ENCODE measurements at regions not wholly inside any gene's neighbourhood (a gene's known extent, or its start where the extent isn't known, plus 50 kb on each side); places are given as distances from the start of the nearest gene placed in this dataset.
"Not testable (repeated sequence)": the region's sequence is repeated elsewhere in the genome, so short reads cannot be mapped to it uniquely, and the experiment has no call there.

DNA sequence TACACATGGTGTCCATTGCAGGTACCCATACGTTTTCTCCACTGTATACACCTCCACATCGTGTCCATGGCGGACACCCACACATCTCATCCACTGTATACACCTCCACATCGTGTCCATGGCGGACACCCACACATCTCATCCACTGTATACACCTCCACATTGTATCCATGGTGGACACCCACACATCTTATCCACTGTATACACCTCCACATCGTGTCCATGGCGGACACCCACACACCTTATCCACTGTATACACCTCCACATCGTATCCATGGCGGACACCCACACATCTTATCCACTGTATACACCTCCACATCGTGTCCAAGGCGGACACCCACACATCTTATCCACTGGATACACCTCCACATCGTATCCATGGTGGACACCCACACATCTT, 50.4 kb upstream of the TTC34 start:
- not testable (repeated sequence) for DNase-seq

DNA sequence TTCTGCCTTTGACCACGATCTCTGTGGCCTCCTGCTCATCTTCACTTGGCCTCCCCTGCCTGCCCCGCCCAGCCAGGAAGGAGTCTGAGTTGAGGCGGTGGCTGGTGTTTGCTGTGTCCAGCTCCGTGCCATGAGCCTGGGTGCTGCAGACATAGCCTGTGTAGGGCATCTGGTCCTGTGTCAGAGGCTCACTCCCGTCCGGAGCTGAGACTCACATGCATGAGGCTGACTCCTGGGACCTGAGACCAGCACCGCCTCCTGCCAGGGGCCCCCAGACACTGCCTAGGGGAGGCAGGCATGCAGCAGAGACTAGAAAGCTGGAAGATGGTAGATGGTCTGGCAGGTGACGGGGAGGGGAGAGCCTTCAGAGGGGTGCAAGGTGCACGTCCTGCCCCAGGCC, 52.2 kb upstream of the TTC34 start:
- no peak for DNase-seq

DNA sequence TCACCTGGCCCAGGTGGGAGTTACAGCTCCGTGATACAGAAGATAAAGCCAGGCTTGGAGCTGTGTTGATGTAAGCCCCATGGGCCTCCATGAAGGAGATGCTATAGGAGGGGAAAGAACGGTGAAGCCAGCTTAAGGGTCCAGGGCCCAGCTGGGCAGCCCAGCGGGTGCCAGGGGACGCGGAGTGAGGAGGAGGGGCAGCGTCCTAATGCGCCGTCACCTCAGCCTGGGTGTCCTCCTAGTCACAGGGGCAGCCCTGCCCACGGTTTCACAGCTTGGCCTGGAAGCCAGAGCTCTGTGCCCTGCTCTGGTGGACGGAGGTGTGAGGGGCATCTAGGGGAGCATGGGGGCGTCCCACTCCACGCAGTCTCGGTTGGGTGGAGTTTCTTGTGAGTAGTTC, 52.7 kb upstream of the TTC34 start:
- no peak for DNase-seq

DNA sequence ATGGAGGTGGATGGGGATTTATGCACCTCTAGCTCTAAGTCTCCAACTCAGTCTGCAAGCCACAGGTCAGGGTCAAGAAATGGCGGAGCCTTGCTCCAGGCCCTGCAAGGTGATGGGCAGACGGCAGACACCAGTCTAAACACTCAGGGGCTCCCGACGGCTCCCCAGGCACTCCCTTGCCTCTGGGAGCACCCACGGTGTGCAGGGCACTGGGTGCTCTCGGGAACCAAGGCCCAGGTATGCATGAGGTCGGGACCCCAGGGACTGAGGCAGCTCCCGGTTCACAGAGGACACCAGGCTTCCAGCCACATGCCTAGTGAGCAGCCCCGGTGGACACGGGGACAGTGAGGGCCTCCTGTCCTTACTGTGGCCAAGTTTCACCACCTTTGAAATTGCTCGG, 53.1 kb upstream of the TTC34 start:
- DNase-seq = no peak

DNA sequence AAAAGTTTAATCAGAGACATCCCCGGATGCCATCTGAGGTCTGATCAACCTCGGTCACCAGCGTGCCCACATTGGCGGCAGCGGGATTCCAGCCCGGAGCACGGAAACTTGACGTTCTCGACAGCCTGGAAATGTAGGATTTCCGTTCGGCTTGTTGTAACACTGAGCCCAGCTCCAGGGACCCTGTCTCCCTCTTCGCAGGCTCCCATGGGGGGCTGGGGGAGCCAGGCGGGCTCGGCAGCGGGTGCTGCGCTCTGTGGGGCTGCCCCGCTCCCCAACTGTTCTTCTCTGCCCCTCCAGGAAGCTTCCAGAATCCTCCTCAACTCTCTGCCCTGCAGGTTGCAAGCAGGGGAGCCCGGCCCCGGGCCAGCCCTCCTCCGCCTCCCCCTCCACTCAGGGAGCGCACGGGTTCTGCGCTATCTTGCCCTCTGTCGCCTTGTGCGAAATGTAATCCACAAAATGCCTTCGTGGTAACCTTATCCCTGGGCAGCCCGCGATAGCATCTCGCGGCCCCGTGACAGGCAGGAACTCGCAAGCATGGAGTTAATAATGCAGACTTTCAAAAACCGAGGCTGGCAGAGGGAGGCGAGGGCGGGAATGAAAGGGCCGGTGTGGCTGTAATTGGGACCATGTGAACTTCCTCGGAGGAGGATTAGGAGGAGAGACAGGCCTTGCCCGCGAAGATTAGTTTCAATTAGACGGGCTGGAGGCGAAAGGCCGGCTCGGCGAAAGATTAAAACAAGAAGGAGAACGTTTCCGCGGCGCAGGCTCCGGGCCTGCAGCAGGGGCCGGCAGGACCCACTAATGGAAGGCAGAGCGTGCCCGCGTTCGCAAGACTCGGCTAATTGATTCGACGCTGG, 53.9 kb upstream of the TTC34 start:
- DNase-seq = no peak

DNA sequence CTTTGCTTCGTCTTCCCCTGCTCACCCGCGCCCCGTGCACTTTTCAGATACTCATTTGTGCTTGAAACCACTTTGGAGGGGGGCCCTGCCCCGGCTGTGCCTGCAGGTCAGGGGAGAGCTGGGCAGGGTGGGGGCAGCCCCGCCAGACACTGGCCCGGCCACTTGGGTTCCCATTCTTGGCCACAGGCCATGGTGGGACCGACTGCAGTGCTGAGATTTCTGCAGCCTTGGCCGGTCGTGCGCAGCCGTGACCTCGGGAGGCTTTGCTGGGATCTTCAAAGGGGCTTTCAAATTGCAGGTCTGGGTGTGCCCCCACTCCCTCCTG, 54.5 kb upstream of the TTC34 start:
- DNase-seq = no peak

DNA sequence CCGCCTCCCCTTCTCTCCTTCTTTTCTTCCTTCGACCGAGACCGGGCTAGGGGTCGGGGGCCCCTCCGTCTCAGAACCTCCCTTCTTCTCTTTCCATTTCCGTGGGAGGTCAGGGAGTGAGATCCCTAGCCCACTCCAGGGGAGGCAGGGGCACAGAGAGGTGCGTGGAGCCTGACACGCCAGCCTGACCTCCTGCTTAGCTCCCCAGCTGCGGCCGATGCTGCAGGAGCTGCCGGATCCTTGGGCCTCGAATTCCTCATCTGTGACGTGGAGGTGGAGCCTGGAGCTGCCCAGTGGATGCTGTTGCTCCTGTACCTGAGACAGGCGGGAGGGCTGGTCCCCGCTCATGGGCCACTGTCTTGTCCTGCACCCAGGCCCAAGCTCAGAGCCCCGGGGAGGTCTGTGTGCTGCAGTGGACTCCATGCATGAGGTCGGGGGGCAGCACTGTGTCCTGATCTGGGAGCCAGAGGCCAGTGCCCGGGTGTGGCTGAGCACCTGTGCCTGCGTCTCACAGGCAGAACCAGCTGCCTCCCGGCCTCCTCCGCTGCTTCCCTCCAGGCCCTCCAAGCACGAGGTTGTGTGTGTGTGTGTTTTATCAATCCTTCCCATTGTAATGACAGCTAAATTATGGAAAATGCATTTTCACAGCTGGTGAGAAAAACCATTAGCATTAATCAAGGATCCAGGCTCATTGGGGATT, 55.3 kb upstream of the TTC34 start:
- DNase-seq = no peak

DNA sequence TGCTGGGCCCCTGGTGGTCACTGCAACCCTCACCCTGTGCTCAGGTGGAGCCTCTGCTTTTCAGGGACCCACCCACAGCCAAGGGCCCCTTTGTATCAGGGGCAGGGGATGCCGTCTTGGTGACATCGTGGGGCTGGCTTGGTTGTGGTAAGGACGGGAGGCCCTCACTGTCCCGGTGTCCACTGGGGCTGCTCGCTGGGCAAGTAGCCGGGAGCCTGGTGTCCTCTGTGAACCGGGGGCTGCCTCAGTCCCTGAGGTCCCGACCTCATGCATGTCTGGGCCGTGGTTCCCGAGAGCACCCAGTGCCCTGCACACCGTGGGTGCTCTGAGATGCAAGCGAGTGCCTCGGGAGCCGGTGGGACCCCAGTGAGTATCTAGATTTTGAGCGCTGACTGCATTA, 56.0 kb upstream of the TTC34 start:
- no peak for DNase-seq

DNA sequence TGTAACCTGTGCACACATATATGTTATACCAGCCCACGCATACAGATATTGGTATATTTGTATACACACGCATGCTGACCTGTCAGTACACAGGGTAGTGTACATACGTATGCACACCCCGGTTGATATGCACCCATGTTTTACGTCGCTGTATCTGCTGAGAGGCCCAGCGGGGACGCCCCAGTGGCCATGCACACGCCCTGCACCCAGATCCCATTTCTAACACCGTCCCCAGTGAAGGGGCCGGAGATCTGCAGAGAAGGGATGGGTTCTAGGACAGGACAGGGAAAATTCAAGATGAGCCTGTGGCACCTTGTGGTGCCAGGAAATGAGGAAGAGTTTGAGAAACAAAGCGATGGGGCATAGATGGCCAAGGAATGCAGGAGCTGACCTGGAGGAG, 57.2 kb upstream of the TTC34 start:
- no peak for DNase-seq

DNA sequence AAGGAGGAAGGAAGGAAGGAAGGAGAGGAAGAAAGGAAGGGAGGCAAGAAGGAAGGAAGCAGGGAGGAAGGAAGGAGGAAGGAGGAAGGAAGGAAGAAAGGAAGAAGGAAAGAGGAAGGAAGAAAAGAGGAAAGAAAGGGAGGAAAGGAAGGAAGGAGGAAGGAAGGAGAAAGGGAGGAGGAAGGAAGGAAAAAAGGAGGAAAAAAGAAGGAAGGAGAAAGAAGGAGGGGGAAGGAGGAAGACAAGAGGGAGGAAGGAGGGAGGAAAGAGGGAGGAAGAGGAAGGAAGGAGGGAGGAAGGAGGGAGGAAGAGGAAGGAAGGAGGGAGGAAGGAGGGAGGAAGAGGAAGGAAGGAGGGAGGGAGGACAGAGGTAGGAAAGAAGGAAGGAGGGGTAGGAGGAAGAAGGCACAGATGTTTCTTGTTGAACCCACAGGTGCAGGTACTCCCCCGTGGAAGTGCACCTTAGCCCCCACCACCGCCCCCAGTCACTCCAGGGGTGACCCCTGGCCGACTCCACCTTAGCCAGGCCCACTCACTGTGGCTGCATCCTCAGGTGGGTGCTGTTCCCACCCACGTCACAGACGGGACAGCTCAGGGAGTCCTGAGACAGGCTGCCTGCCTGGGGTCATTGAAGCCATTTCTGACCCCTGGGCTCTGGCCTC, 57.9 kb upstream of the TTC34 start:
- no peak for DNase-seq

DNA sequence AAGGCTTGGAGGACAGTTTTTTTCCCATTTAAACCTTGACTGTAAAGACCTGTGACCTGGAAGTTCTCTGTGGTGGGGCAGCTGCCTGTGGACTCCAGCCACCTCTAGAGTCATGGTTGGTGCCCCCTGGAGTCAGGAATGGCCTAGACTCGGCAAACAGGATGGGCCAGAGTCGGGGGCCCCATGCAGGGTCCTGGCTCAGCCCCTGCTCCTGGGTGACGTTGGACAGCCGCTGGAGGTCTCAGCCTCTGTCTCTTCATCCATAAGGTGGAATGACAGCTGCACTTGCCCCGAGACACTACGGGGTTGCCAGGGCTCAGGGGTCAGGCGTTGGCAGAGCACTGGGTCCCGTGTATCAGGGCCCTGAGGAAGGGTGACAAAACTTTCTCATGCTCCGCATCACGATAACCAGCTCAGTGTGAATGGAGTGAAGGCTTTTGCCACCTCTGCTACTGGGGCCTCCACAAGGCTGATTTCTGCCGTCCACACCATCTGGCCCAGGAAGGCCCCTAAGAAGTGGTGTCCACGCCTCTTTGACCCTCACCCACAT, 58.5 kb upstream of the TTC34 start:
- DNase-seq = no peak

DNA sequence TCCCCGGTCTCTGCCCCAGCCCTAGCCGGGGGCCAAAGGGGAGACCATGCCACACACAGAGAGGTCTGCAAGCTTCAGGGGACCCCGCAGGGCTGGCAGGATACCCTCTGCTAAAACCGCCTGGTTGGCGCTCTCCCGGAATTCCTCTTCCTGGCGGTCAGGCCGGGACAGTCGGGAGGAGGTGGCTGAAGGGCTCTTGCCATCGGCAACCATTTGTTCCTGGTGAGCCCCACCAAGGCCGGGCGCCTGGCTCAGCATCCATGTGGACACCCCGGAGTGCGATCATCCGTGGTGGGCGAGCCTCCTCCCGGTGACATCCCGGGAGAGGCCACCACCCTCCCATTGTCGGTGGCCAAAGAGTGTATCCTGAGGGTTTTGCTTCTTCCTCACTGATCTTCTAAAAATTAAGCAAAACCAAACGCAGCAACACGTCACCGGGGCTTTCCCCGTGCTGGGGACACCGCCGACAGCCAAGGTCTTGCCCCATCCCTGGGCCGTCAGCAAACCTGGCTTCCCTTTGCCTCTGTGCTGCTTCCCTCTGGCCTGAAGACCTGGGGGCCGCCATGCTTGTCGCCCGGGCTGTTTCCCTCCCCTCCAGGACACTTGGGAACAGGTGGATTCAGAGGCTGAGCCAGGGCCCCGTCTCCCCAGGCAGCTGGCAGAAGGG, 59.1 kb upstream of the TTC34 start:
- no peak for DNase-seq

DNA sequence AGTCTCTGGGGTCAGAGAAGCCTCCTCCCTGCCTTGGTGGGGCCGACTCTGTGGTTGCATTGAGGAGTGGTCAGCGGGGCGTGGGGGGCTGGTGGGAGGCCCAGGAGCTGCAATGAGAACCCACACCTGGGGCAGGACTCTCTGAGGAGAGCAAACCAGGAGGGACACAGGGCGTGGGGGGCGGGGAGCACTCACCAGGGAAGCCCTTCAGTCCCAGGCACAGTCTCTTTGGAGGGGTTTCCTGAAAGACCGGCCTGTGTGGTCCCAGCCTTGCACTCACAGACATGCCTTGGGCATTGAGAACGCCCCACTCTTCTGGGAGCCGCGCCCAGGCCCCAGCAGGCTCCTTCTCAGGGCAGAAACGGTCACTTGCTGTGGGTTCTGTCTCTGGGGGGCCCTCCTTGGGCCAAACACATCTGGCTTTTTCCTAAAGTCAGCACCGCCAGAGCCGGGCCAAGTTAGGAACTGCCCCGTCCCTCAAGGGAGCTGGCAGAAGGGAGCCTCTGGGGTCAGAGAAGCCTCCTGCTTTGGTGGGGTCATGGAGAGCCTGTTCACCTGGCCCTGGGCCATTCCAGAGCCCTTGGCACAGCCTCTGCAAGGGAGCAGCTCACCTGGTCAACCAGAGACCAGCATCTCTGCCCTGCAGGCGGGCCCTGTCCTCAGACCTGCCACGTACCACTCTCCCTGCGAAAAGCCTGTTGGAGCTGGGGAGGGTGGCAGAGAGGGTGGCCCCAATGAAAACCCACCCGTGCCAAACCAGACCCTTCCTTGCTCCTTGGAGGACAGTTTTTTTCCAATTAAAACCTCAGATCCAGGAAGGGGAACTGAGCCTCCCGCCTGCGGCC, 59.9 kb upstream of the TTC34 start:
- DNase-seq = no peak

DNA sequence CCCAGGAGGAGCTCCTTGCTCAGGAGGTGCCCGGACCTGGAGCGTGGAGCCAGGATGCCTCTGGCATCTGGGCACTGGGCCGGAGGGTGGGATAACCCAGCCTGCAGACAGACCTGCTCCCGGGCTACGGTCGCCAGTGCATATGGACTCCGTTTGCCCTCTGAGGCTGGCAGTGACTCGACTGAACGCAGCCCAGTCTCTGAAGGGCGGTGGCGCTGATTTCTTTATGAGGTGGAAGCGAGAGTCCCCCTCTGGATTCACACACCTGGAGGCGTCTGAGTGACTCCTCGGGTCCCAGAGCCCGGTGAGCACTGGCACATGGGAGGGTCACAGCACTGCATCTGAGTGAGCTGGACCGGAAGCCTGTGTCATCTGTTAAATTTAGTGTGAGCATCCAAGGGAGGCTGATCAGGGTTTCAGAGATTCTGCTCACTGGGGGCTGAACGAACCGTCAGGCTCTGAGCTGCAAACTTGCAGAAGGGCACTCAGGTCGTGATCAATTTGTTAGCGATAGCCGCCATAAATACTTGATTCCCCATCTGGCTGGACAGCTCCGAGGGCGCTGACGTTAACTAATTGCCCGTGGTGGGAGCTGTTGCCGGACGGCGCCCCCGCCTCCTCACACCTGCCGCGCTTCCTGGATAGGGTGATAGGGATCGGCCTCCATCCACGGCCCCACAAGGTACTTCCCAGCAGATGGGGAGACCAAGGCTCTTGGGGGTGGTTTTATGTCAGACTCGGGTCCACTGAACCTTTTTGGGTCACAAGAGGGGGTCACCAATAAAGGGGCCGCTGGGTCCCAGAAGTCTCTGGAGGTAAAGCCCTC, 60.7 kb upstream of the TTC34 start:
- no peak for DNase-seq

DNA sequence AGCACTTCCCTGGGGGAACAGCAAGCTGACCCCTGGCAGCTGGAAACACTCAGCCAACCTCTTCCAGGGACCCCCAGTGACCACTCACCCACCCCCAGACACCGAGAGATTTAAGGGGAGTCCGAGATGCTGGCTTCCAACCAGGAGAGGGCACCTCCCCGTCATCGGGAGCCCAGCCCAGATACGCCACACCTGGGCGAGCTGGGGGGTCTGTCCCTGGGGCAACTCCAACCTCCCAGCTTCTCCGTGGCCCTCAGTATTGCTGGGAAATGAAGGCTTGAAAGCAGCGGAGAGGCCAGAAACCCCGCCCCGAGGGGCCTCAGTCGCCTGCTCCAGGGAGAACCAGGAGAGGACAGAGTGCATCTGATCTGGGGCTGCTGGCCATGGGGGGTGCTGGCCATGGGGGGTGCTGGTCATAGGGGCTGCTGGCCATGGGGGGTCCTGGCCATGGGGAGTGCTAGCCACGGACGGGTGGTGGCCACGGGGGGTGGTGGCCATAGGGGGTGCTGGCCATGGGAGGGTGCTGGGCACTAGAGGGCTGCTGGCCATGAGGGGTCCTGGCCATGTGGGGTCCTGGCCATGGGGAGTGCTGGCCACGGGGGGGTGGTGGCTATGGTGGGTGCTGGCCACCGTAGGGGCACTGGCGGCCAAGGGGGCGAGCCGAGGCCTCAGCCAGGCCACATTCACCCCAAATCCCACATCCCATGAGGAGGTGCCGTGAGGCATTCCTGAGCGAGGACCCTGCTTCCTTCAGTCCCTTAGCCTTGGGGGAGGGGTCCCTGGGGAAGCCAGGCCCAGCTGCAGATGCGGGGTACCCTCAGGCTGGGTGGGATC, 61.5 kb upstream of the TTC34 start:
- DNase-seq = no peak

DNA sequence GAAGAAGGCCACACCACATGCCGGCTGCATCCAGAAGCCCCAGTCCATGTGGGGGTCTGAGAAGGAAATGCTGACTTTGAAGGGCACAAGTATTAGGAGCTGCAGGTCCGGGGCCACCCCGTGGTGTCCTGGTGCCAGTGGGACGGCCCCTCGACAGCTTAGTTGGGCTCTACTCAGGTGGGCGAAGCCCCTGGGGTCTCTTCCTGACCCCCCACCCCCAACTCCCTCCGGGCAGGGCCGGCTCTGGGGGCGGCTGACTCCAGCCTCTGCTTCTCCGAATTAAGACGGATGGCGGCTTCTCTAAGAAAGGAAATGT, 62.1 kb upstream of the TTC34 start:
- no peak for DNase-seq

DNA sequence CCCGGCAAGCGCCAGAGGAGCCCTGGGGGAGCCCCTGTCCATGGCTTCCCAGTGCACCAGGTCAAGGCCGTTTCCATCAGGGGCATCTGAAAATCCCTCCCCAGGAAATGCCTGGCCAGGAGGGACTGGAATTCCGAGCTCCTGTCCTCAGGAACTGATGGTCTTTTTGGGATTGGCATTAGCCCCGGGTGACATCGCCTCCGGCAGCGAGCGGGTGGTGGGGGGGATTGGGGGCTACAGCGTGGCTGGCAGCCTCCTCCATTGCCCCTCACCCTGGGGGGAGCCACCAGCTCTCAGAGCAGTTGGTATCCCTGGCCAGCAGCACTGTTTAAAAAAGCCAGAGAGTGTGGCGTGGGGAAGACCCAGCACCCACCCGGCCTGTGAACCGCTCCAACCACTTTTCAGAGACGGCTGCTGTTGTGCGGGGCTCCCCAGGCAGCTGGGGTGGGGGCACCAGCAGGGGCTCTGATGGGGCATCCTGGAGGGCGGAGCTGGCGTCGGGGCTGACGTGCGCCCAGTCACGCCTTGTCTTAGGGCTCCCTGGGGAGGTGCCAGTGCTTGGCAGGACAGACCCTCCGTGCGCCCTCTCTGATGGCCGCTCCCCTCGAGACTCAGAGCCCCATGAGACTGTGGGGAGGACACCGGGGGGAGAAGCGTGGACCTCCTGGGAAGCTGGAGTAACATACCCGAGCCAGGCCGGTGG, 62.9 kb upstream of the TTC34 start:
- DNase-seq = no peak

DNA sequence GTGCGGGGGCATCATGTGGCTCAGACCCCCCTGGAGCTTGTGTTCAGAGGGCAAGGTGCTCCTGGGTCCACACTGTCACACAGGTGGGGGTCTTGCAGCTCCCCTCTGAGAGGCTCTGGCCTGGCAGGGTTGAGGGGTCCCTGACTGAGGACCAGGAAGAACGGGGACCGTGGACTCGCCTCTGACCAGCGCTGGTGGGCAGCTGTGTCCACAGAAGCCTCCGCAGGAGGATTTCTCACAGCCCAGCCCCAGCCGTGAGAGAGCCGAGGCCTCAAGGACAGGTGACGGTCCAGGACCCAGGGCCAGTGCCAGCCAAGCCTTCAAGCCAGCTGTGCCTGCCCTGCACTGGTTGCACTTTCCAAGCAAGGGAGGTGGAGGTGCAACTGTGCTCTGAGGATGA, 63.5 kb upstream of the TTC34 start:
- DNase-seq = no peak

DNA sequence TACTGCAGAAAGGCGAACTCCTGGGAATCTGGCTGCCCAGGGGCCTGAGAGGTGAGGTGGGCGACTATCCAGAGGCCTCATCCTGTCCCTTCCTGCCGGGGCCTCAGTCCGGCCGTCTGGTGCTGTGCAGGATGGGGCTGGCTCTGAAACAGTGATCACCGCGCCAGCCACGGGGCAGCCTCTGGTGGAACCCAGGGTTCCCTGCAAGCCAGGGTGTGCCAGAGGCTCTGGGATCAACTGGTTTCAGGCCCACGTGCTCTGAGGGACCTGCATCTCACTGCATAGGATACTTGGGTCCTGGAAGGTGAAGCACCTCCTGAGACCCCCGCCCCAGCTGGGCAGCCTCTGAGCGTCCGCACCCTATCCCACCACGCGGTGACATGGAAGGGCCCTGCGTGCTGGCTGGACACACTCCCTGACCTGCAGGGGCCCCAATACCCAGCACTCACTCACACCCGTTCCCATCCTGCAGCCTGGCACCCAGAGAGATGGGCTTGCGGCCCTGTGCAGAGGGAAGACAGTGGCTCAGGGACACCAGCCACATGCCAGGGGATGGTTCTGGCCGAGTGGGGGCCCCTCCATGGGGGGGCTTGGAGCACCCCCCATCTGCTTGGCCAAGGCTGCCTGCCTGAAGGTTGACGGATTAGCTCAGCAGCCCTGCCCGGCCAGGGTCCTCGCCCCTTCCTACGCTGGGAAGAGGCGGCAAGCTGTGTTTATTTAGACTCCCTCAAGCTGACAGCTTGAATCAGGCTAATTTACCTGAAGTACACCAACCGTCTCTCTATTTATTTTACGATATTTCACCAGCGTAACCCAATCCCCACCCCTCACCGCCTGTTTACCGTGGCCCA, 64.3 kb upstream of the TTC34 start:
- no peak for DNase-seq
